PFSK-1 (cell line): ENCODE measurements at regions not wholly inside any gene's neighbourhood (a gene's known extent, or its start where the extent isn't known, plus 50 kb on each side); places are given as distances from the start of the nearest gene placed in this dataset.

ENCODE experiments used
- FOXP2 ChIP-seq: optimal IDR thresholded peaks from 2 replicates; pipeline ENCODE3; 2011; ENCODE audit warnings: borderline replicate concordance, control low read depth, inconsistent platforms; ENCODE audit not compliant: insufficient read depth; ENCODE audit errors: extremely low read length, extremely low read depth
- POLR2AphosphoS5 ChIP-seq: IDR thresholded peaks from 2 replicates; pipeline ENCODE4 v1.6.1; 2012; ENCODE audit warnings: low read depth, mild to moderate bottlenecking, control low read depth, low read length, moderate library complexity
- SIN3A ChIP-seq: IDR thresholded peaks from 2 replicates; pipeline ENCODE4 v1.6.1; 2012; ENCODE audit warnings: mild to moderate bottlenecking, low read length, moderate library complexity, borderline replicate concordance; ENCODE audit not compliant: insufficient read depth
- TAF1 ChIP-seq: IDR thresholded peaks from 2 replicates; pipeline ENCODE4 v1.6.1; 2012; ENCODE audit warnings: low read length, control low read depth, borderline replicate concordance; ENCODE audit not compliant: insufficient read depth

GRCh38 chr14:43481864-43482263 is 1025.2 kb downstream of the FSCB start:
- TF ChIP-seq POLR2AphosphoS5: no peak
- TF ChIP-seq TAF1: no peak
- no peak for TF ChIP-seq FOXP2
- TF ChIP-seq SIN3A: no peak
